OCI-LY3 (cell line): ENCODE measurements at regions not wholly inside any gene's neighbourhood (a gene's known extent, or its start where the extent isn't known, plus 50 kb on each side); places are given as distances from the start of the nearest gene placed in this dataset.

Experiments
- EZH2phosphoT487 ChIP-seq: fragments of 200-600 bp; shearing (Covaris generic); IDR thresholded peaks from 2 replicates; pipeline ENCODE4 v1.6.1; 2018; ENCODE audit warnings: antibody characterized with exemption, mixed run types, low read depth
- TF ChIP-seq, protein P1 (sequence below): fragments of 200-600, 300-600 bp; sonication (generic); IDR thresholded peaks from 2 replicates; pipeline ENCODE4 v1.5.1; 2014; ENCODE audit warnings: antibody characterized with exemption, low read length, low read depth

DNA sequence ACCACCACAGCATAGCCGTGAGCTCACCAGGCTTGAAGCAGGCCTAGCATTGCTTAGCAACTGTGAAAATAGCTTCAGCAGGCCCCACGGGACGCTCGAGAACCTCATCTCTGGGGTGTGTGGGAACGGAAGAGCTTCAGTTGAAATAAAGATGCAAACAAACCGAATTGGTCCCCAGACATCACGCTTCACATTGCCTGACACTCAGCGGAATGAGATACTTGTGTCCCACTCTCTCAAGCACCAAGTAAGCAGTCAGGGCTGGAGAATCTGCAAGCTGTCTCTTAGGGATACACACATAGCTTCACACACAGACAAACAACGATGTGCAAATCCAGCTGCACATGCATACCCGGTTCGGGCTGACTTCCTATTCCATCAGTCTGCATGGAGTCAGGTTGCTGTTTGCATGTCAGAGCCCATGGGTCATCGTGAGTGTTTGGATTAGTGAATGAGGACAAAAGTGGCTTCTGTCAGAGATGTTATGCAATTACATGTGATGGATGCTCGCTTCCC is 205.7 kb downstream of the SNX19 start:
- TF ChIP-seq, protein P1, sequence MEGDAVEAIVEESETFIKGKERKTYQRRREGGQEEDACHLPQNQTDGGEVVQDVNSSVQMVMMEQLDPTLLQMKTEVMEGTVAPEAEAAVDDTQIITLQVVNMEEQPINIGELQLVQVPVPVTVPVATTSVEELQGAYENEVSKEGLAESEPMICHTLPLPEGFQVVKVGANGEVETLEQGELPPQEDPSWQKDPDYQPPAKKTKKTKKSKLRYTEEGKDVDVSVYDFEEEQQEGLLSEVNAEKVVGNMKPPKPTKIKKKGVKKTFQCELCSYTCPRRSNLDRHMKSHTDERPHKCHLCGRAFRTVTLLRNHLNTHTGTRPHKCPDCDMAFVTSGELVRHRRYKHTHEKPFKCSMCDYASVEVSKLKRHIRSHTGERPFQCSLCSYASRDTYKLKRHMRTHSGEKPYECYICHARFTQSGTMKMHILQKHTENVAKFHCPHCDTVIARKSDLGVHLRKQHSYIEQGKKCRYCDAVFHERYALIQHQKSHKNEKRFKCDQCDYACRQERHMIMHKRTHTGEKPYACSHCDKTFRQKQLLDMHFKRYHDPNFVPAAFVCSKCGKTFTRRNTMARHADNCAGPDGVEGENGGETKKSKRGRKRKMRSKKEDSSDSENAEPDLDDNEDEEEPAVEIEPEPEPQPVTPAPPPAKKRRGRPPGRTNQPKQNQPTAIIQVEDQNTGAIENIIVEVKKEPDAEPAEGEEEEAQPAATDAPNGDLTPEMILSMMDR, result no peak
- no peak for TF ChIP-seq EZH2phosphoT487
